H9 (cell line): ENCODE measurements at regions not wholly inside any gene's neighbourhood (a gene's known extent, or its start where the extent isn't known, plus 50 kb on each side); places are given as distances from the start of the nearest gene placed in this dataset.

Source experiments
- DNase-seq: peaks from one replicate; pipeline ENCODE4 v3.0.0-alpha.2; 2017
- H2AFZ ChIP-seq: one replicate; pipeline ENCODE4 v1.6.1; 2013; ENCODE audit warnings: mild to moderate bottlenecking, low read length, control low read depth, moderate library complexity
- H2AK5ac ChIP-seq: 2 replicates; pipeline ENCODE4 v1.6.1; 2013; ENCODE audit warnings: low read length, control low read depth, mixed read lengths; ENCODE audit not compliant: insufficient read length
- H2BK120ac ChIP-seq: one replicate; pipeline ENCODE4 v1.6.1; 2013; ENCODE audit warnings: low read depth, mild to moderate bottlenecking, low read length, control low read depth, inconsistent platforms; ENCODE audit not compliant: poor library complexity, severe bottlenecking
- H2BK12ac ChIP-seq: 2 replicates; pipeline ENCODE4 v1.6.1; 2013; ENCODE audit warnings: low read length, control low read depth, mixed read lengths, low read depth; ENCODE audit not compliant: insufficient read length
- H2BK15ac ChIP-seq: 2 replicates; pipeline ENCODE4 v1.6.1; 2013; ENCODE audit warnings: low read depth, low read length, control low read depth
- H2BK20ac ChIP-seq: one replicate; pipeline ENCODE4 v1.6.1; 2013; ENCODE audit warnings: low read depth, mild to moderate bottlenecking, low read length, control low read depth, inconsistent platforms; ENCODE audit not compliant: poor library complexity, severe bottlenecking
- H2BK5ac ChIP-seq: 2 replicates; pipeline ENCODE4 v1.6.1; 2013; ENCODE audit warnings: low read length, control low read depth, mixed read lengths; ENCODE audit not compliant: insufficient read length
- H3K14ac ChIP-seq: 2 replicates; pipeline ENCODE4 v1.6.1; 2013; ENCODE audit warnings: low read length, control low read depth; ENCODE audit not compliant: insufficient read depth
- H3K18ac ChIP-seq: 2 replicates; pipeline ENCODE4 v1.6.1; 2013; ENCODE audit warnings: low read depth, mild to moderate bottlenecking, mixed read lengths, low read length, control low read depth; ENCODE audit not compliant: insufficient read length
- H3K23ac ChIP-seq: 2 replicates; pipeline ENCODE4 v1.6.1; 2013; ENCODE audit warnings: low read length, control low read depth, mixed read lengths, low read depth; ENCODE audit not compliant: insufficient read length
- H3K23me2 ChIP-seq: 2 replicates; pipeline ENCODE4 v1.6.1; 2013; ENCODE audit warnings: low read depth, mild to moderate bottlenecking, mixed read lengths, low read length, control low read depth; ENCODE audit not compliant: insufficient read length, poor library complexity, severe bottlenecking
- H3K27ac ChIP-seq: 2 replicates; pipeline ENCODE4 v1.5.1; 2013; ENCODE audit warnings: low read length, control low read depth, mixed read lengths, low read depth; ENCODE audit not compliant: insufficient read length
- H3K27me3 ChIP-seq: 2 replicates; pipeline ENCODE4 v1.6.1; 2013; ENCODE audit warnings: low read length, control low read depth, inconsistent platforms; ENCODE audit not compliant: insufficient read depth
- H3K4ac ChIP-seq: 2 replicates; pipeline ENCODE4 v1.6.1; 2013; ENCODE audit warnings: low read depth, mild to moderate bottlenecking, control low read depth, inconsistent platforms, low read length, moderate library complexity
- H3K4me1 ChIP-seq: 2 replicates; pipeline ENCODE4 v1.6.1; 2013; ENCODE audit warnings: low read length, control low read depth, inconsistent platforms; ENCODE audit not compliant: insufficient read depth
- H3K4me2 ChIP-seq: 2 replicates; pipeline ENCODE4 v1.6.1; 2013; ENCODE audit warnings: low read length, control low read depth, mixed read lengths; ENCODE audit not compliant: insufficient read length, insufficient read depth
- H3K56ac ChIP-seq: 2 replicates; pipeline ENCODE4 v1.6.1; 2013; ENCODE audit warnings: low read depth, mild to moderate bottlenecking, mixed read lengths, low read length, control low read depth; ENCODE audit not compliant: insufficient read length
- H3K79me1 ChIP-seq: 2 replicates; pipeline ENCODE4 v1.6.1; 2013; ENCODE audit warnings: low read depth, mild to moderate bottlenecking, moderate library complexity, low read length, control low read depth, inconsistent platforms; ENCODE audit not compliant: insufficient read depth, poor library complexity, severe bottlenecking
- H3K79me2 ChIP-seq: 2 replicates; pipeline ENCODE4 v1.6.1; 2013; ENCODE audit warnings: low read length, control low read depth, inconsistent platforms; ENCODE audit not compliant: insufficient read depth
- H3K9ac ChIP-seq: 2 replicates; pipeline ENCODE4 v1.6.1; 2013; ENCODE audit warnings: low read length, control low read depth, mixed read lengths; ENCODE audit not compliant: insufficient read length; ENCODE audit errors: extremely low read depth
- H3K9me3 ChIP-seq: one replicate; pipeline ENCODE4 v1.6.1; 2013; ENCODE audit warnings: low read depth, low read length, inconsistent platforms; ENCODE audit not compliant: control insufficient read depth
- H3T11ph ChIP-seq: one replicate; pipeline ENCODE4 v1.6.1; 2013; ENCODE audit warnings: mild to moderate bottlenecking, low read length, control low read depth, inconsistent platforms
- H4K20me1 ChIP-seq: one replicate; pipeline ENCODE4 v1.6.1; 2013; ENCODE audit not compliant: control insufficient read depth, insufficient read length, insufficient read depth
- H4K5ac ChIP-seq: 2 replicates; pipeline ENCODE4 v1.6.1; 2013; ENCODE audit warnings: low read depth, mild to moderate bottlenecking, mixed read lengths, low read length, control low read depth; ENCODE audit not compliant: insufficient read length
- H4K8ac ChIP-seq: replicated peaks from 2 replicates; pipeline ENCODE4 v1.6.1; 2013; ENCODE audit warnings: low read length, control low read depth, mixed read lengths, low read depth; ENCODE audit not compliant: insufficient read length
- H4K91ac ChIP-seq: 2 replicates; pipeline ENCODE4 v1.6.1; 2013; ENCODE audit warnings: low read depth, mild to moderate bottlenecking, moderate library complexity, mixed read lengths, low read length, control low read depth; ENCODE audit not compliant: insufficient read length
- H3K27ac Mint-ChIP-seq, 3 experiments: 2 replicates in 2 of 3; 3 replicates in 1 of 3; pipeline ENCODE4 v1.8.0; 2020 to 2021; ENCODE audit warnings: mixed read lengths in 3 of 3, mild to moderate bottlenecking in 1 of 3, moderate library complexity in 1 of 3
- H3K27me3 Mint-ChIP-seq: 2 replicates; pipeline ENCODE4 v1.8.0; 2021; ENCODE audit warnings: low read depth, mild to moderate bottlenecking, moderate library complexity, mixed read lengths
- H3K36me3 Mint-ChIP-seq, 3 experiments: 2 replicates in 2 of 3; 3 replicates in 1 of 3; pipeline ENCODE4 v1.8.0; 2020 to 2021; ENCODE audit warnings: low read depth in 3 of 3, mixed read lengths in 3 of 3; ENCODE audit not compliant: insufficient read depth in 1 of 3
- H3K4me1 Mint-ChIP-seq, 2 experiments: 2 replicates each; pipeline ENCODE4 v1.8.0; 2020; ENCODE audit warnings: mixed read lengths in 2 of 2
- H3K4me3 Mint-ChIP-seq, 2 experiments: 2 replicates in 1 of 2; 3 replicates in 1 of 2; pipeline ENCODE4 v1.8.0; 2020 to 2021; ENCODE audit warnings: mild to moderate bottlenecking in 2 of 2, mixed read lengths in 2 of 2, moderate library complexity in 1 of 2
- H3K9me3 Mint-ChIP-seq, 2 experiments: 2 replicates in 1 of 2; 3 replicates in 1 of 2; pipeline ENCODE4 v1.8.0; 2020; ENCODE audit warnings: mild to moderate bottlenecking in 2 of 2, mixed read lengths in 2 of 2, moderate library complexity in 1 of 2
- WGBS: extraction: QIAGEN DNeasy Blood & Tissue Kit; methylation state at CpG from one replicate; pipeline ENCODE4 v1.1.7; 2013; ENCODE audit warnings: missing lambda C conversion rate, low lambda C conversion rate, mixed read lengths; ENCODE audit not compliant: insufficient read length; ENCODE audit errors: extremely low coverage; 5-methylcytosine and 5-hydroxymethylcytosine counted together
- TF ChIP-seq, protein P1 (sequence below): fragments of 200-600 bp; sonication (generic); conservative IDR thresholded peaks from 3 replicates; pipeline ENCODE4 v1.8.0; 2021; ENCODE audit warnings: antibody characterized with exemption, mild to moderate bottlenecking

DNA sequence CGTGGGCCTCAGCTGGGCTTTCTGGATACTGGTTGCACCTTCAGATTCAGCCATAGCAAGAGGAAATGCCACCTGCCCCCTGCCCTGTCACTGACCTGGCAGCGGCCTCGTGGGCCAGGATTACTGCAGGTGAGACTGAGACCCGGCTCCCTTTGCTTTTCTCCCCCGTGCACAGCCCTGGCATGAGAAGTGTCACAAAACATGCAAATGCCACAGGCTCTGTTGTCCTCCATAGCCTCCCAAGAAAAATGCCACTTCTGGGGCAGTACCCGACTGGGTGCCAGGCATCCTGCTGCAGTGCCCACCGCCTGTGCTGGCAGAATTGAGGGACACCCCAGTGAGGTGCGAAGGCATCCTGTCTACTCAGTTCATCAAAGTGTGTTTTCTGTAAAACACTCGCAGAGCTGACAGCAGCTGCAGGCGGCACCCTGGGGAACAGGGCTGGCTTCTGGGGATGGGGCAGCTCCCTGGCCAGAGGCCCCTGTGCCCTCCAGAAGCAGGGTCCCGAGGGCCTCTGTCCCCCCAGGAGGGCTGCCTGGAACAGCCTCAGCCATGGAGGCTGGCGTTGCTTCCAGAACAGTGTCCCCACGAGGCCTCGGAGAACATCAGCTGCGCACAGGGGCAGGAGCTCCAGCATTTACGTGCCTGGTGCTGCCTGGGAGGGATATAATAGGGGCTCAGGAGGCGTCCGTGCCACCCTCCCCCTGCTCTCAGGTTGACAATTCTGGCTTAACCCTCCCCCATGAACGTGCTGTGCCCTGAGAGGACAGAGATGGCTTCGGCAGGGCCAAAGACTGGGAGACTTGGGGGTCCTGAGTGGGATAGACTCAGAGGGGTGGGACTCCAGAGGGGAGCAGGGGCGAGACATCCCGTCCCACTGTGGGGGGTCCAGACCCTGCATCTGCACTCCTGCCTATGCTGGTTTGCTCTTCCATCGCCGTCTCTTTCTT is 99.5 kb upstream of the NKX1-1 start:
- no peak overlapping the region for H2BK20ac ChIP-seq
- Mint-ChIP-seq H3K9me3 (peaks cover 0 to 4% of the 10 kb centered on the region in 2 experiments; a peak in 1 of 5 replicates), H3K4me3 (no peak overlapping the region), H3K4me1 (peaks cover 8 to 19% of the 10 kb centered on the region in 2 experiments), H3K36me3 (no peaks in the 10 kb centered on the region; a peak in 1 of 7 replicates), H3K27me3 (peaks cover 18% of the 10 kb centered on the region), H3K27ac (no peak overlapping the region)
- no peak overlapping the region for H4K91ac ChIP-seq
- H2BK5ac ChIP-seq = no peak overlapping the region
- DNase-seq = peak; percentile 20
- H3K9ac ChIP-seq = no peak overlapping the region
- no peak overlapping the region for H3K56ac ChIP-seq
- no peak overlapping the region for H3T11ph ChIP-seq
- WGBS = no CpG with 5 or more reads among the region's 24 CpGs
- no peaks in the 10 kb centered on the region for H3K9me3 ChIP-seq
- no peaks in the 10 kb centered on the region for H3K4me1 ChIP-seq
- H3K14ac ChIP-seq = no peak overlapping the region; the same call in 1 of the 2 replicates
- no peak overlapping the region for H3K23ac ChIP-seq
- no peak overlapping the region for H2AK5ac ChIP-seq
- H3K4ac ChIP-seq = no peak overlapping the region
- no peak overlapping the region for H2BK120ac ChIP-seq
- H3K79me1 ChIP-seq = no peaks in the 10 kb centered on the region
- H3K23me2 ChIP-seq = no peaks in the 10 kb centered on the region
- H3K79me2 ChIP-seq = no peaks in the 10 kb centered on the region
- no peaks in the 10 kb centered on the region for H3K27me3 ChIP-seq
- TF ChIP-seq, protein P1, sequence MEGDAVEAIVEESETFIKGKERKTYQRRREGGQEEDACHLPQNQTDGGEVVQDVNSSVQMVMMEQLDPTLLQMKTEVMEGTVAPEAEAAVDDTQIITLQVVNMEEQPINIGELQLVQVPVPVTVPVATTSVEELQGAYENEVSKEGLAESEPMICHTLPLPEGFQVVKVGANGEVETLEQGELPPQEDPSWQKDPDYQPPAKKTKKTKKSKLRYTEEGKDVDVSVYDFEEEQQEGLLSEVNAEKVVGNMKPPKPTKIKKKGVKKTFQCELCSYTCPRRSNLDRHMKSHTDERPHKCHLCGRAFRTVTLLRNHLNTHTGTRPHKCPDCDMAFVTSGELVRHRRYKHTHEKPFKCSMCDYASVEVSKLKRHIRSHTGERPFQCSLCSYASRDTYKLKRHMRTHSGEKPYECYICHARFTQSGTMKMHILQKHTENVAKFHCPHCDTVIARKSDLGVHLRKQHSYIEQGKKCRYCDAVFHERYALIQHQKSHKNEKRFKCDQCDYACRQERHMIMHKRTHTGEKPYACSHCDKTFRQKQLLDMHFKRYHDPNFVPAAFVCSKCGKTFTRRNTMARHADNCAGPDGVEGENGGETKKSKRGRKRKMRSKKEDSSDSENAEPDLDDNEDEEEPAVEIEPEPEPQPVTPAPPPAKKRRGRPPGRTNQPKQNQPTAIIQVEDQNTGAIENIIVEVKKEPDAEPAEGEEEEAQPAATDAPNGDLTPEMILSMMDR = no peak
- no peak overlapping the region for H3K18ac ChIP-seq
- no peak overlapping the region for H3K27ac ChIP-seq
- no peak overlapping the region for H4K5ac ChIP-seq
- H4K8ac ChIP-seq = no peak overlapping the region
- no peaks in the 10 kb centered on the region for H4K20me1 ChIP-seq
- H2BK12ac ChIP-seq = no peak overlapping the region
- no peak overlapping the region for H2AFZ ChIP-seq
- no peak overlapping the region for H2BK15ac ChIP-seq
- no peak overlapping the region for H3K4me2 ChIP-seq
